Upper lobe of left lung (tissue), 6 donors: ENCODE measurements at regions not wholly inside any gene's neighbourhood (a gene's known extent, or its start where the extent isn't known, plus 50 kb on each side); places are given as distances from the start of the nearest gene placed in this dataset.
"Not testable (repeated sequence)": the region's sequence is repeated elsewhere in the genome, so short reads cannot be mapped to it uniquely, and the experiment has no call there.

ENCODE experiments used
- ATAC-seq, 2 donors: fragments of 200-7000 bp; cut with Tn5 transposase; one replicate each; pipeline ENCODE4 v1.9.1; 2022; ENCODE audit warnings: mild to moderate bottlenecking in 2 of 2, moderate library complexity in 2 of 2; ENCODE audit not compliant: low FRiP score in 2 of 2
- DNase-seq, 2 donors: peaks; one replicate each; pipeline ENCODE4 v3.0.0-alpha.2; 2019 to 2020
- H3K27ac ChIP-seq, 4 donors: fragments of 200-600 bp; sonication (generic); one replicate each; pipeline ENCODE4 v1.5.1; 2016 to 2019
- H3K27me3 ChIP-seq, 4 donors: fragments of 200-600 bp; sonication (generic); one replicate each; pipeline ENCODE4 v1.5.1; 2017 to 2019
- H3K36me3 ChIP-seq, 4 donors: fragments of 200-600 bp; sonication (generic); one replicate each; pipeline ENCODE4 v1.5.1; 2016 to 2019
- H3K4me1 ChIP-seq, 4 donors: fragments of 200-600 bp; sonication (generic); one replicate each; pipeline ENCODE4 v1.5.1; 2018 to 2019
- H3K4me3 ChIP-seq, 4 donors: fragments of 200-600 bp; sonication (generic); one replicate each; pipeline ENCODE4 v1.5.1; 2017 to 2019; ENCODE audit warnings: mild to moderate bottlenecking in 2 of 4, moderate library complexity in 1 of 4
- H3K9me3 ChIP-seq, 4 donors: fragments of 200-600 bp; sonication (generic); one replicate each; pipeline ENCODE4 v1.5.1; 2018 to 2019
- CTCF ChIP-seq, 6 experiments: fragments of 450-650 bp in 4 of 6; fragments of 200-600 bp in 2 of 6; sonication (generic) in 2 of 6; IDR thresholded peaks; one replicate each; pipeline ENCODE4 v1.5.1; 2016 to 2019; ENCODE audit warnings: antibody characterized with exemption in 6 of 6
- EP300 ChIP-seq, 4 donors: sonication (generic); formaldehyde crosslinking; IDR thresholded peaks; one replicate each; pipeline ENCODE4 v1.5.1; 2017; ENCODE audit warnings: antibody characterized with exemption in 4 of 4, control low read depth in 2 of 4
- POLR2A ChIP-seq, 4 donors: fragments of 450-650 bp; IDR thresholded peaks; one replicate each; pipeline ENCODE4 v1.5.1; 2016 to 2017; ENCODE audit warnings: antibody characterized with exemption in 4 of 4, mild to moderate bottlenecking in 2 of 4
- POLR2AphosphoS5 ChIP-seq, 2 donors: sonication (generic); formaldehyde crosslinking; IDR thresholded peaks; one replicate each; pipeline ENCODE4 v1.5.1; 2017; ENCODE audit warnings: antibody characterized with exemption in 2 of 2
- WGBS, 2 donors: methylation state at CpG; one replicate each; pipeline ENCODE4 v1.1.5; 2017 to 2018; 5-methylcytosine and 5-hydroxymethylcytosine counted together
- donor health status: DM: no; HTN: no; CAD: no; lungs with moderate emphysema.
- donor health status: DM: no; HTN: yes; CAD: no; lungs with severe emphysema.

GRCh38 chr5:67792891-67793290, 422.7 kb upstream of the PIK3R1 start:
- no peaks in the 10 kb centered on the region for H3K4me1 ChIP-seq
- ATAC-seq (peak in 1 of 2 donors; percentile 61), DNase-seq (peak in 1 of 2 donors; percentile 56)
- H3K27ac ChIP-seq = no peak overlapping the region
- TF ChIP-seq POLR2A (IDR thresholded peaks at IDR 0.05) (no peak), POLR2AphosphoS5 (IDR thresholded peaks at IDR 0.05) (no peak), EP300 (IDR thresholded peaks at IDR 0.05) (no peak), CTCF (IDR thresholded peaks at IDR 0.05) (no peak)
- H3K36me3 ChIP-seq = no peaks in the 10 kb centered on the region
- no peaks in the 10 kb centered on the region for H3K9me3 ChIP-seq
- no peaks in the 10 kb centered on the region for H3K27me3 ChIP-seq
- 62 to 63% methylated on average over 3 of the region's 3 CpGs for WGBS, 2 donors
- H3K4me3 ChIP-seq = no peak overlapping the region

- no peaks in the 10 kb centered on the region for H3K9me3 ChIP-seq
- no peak for ATAC-seq
- WGBS, 2 donors = 88 to 94% methylated on average over 4 of the region's 4 CpGs
- no peak for DNase-seq
- H3K27me3 ChIP-seq = no peaks in the 10 kb centered on the region
- no peak overlapping the region for H3K27ac ChIP-seq
- no peaks in the 10 kb centered on the region for H3K36me3 ChIP-seq
- no peak for TF ChIP-seq CTCF (IDR thresholded peaks at IDR 0.05)
- no peaks in the 10 kb centered on the region for H3K4me1 ChIP-seq
- no peak overlapping the region for H3K4me3 ChIP-seq
Observed at GRCh38 chr5:67790390-67790789, 425.2 kb upstream of the PIK3R1 start.

GRCh38 chr5:67779893-67780623, 435.5 kb upstream of the PIK3R1 start:
- H3K4me1 ChIP-seq, H3K9me3 ChIP-seq, H3K27ac ChIP-seq, ATAC-seq, H3K27me3 ChIP-seq, H3K36me3 ChIP-seq: not testable (repeated sequence)
- DNase-seq = peak in 1 of 2 donors; percentile 65
- H3K4me3 ChIP-seq = peak overlapping the region in 1 of 4 donors; percentile 8
- WGBS, 2 donors = 67 to 76% methylated on average over 14 to 19 of the region's 19 CpGs

GRCh38 chr5:67774786-67775185, 440.8 kb upstream of the PIK3R1 start:
- H3K4me1 ChIP-seq = peaks cover 0 to 7% (median 6%) of the 10 kb centered on the region in 4 donors
- H3K36me3 ChIP-seq = no peaks in the 10 kb centered on the region
- DNase-seq = no peak
- WGBS, 2 donors = 93 to 96% methylated on average over 2 of the region's 2 CpGs
- H3K9me3 ChIP-seq = no peaks in the 10 kb centered on the region
- ATAC-seq = no peak
- H3K4me3 ChIP-seq = no peak overlapping the region
- TF ChIP-seq CTCF (IDR thresholded peaks at IDR 0.05) (no peak), EP300 (IDR thresholded peaks at IDR 0.05) (no peak), POLR2A (IDR thresholded peaks at IDR 0.05) (no peak), POLR2AphosphoS5 (IDR thresholded peaks at IDR 0.05) (no peak)
- no peak overlapping the region for H3K27ac ChIP-seq
- no peaks in the 10 kb centered on the region for H3K27me3 ChIP-seq

GRCh38 chr5:67774267-67774552, 441.3 kb upstream of the PIK3R1 start:
- ATAC-seq (no peak), DNase-seq (no peak)
- no peak overlapping the region for H3K27ac ChIP-seq
- WGBS, 2 donors = 41 to 46% methylated on average over 2 of the region's 2 CpGs
- TF ChIP-seq EP300 (IDR thresholded peaks at IDR 0.05) = no peak
- no peak for TF ChIP-seq CTCF (IDR thresholded peaks at IDR 0.05)
- no peak for TF ChIP-seq POLR2AphosphoS5 (IDR thresholded peaks at IDR 0.05)
- TF ChIP-seq POLR2A (IDR thresholded peaks at IDR 0.05) = no peak
- no peaks in the 10 kb centered on the region for H3K27me3 ChIP-seq
- no peaks in the 10 kb centered on the region for H3K9me3 ChIP-seq
- no peaks in the 10 kb centered on the region for H3K36me3 ChIP-seq
- peaks cover 0 to 7% (median 6%) of the 10 kb centered on the region in 4 donors for H3K4me1 ChIP-seq
- H3K4me3 ChIP-seq = no peak overlapping the region
